Testis (tissue), 2 donors: ENCODE measurements at regions not wholly inside any gene's neighbourhood (a gene's known extent, or its start where the extent isn't known, plus 50 kb on each side); places are given as distances from the start of the nearest gene placed in this dataset.
A peak's percentile ranks its signal among the peaks of the same experiment; 100 is the strongest.
"Not testable (repeated sequence)": the region's sequence is repeated elsewhere in the genome, so short reads cannot be mapped to it uniquely, and the experiment has no call there.

Source experiments
- DNase-seq: peaks from one replicate; pipeline ENCODE4 v3.0.0-alpha.2; 2019
- H3K27ac ChIP-seq, 2 donors: fragments of 200-600 bp; sonication (generic); one replicate each; pipeline ENCODE4 v1.5.1; 2019
- H3K27me3 ChIP-seq: fragments of 200-600 bp; sonication (generic); one replicate; pipeline ENCODE4 v1.5.1; 2019
- H3K36me3 ChIP-seq: fragments of 200-600 bp; sonication (generic); one replicate; pipeline ENCODE4 v1.5.1; 2017; ENCODE audit warnings: low read depth; ENCODE audit errors: missing control alignments
- H3K4me1 ChIP-seq: fragments of 200-600 bp; sonication (generic); one replicate; pipeline ENCODE4 v1.5.1; 2019
- H3K4me3 ChIP-seq, 2 donors: fragments of 200-600 bp; sonication (generic); one replicate each; pipeline ENCODE4 v1.5.1; 2017 to 2019
- H3K9me3 ChIP-seq: fragments of 200-600 bp; sonication (generic); one replicate; pipeline ENCODE4 v1.5.1; 2017
- POLR2A ChIP-seq: fragments of 450-650 bp; IDR thresholded peaks from one replicate; pipeline ENCODE4 v1.6.1; 2017; ENCODE audit warnings: antibody characterized with exemption, mild to moderate bottlenecking, moderate library complexity
- WGBS, 2 donors: methylation state at CpG; one replicate each; pipeline ENCODE4 v1.1.5; 2018; 5-methylcytosine and 5-hydroxymethylcytosine counted together
- intact Hi-C: fragments of 100-400 bp; cut with DNase I; formaldehyde crosslinking; loops from one replicate; pipeline ENCODE4 v1.15.1; 2023; ENCODE audit warnings: low total_unique reads
- small RNA-seq, 2 donors: library from RNA; depleted of rRNA; stranded (forward); fragments of <200 nt; gene quantifications; one replicate each; pipeline ENCODE3, GENCODE V24; 2016
- TF ChIP-seq, protein P1 (sequence below), 3 experiments: fragments of 450-650 bp in 2 of 3; fragments of 200-600 bp in 1 of 3; sonication (generic) in 1 of 3; IDR thresholded peaks; one replicate each; pipeline ENCODE4 v1.5.1; 2016 to 2019; ENCODE audit warnings: antibody characterized with exemption in 3 of 3, mild to moderate bottlenecking in 2 of 3, moderate library complexity in 1 of 3

DNA sequence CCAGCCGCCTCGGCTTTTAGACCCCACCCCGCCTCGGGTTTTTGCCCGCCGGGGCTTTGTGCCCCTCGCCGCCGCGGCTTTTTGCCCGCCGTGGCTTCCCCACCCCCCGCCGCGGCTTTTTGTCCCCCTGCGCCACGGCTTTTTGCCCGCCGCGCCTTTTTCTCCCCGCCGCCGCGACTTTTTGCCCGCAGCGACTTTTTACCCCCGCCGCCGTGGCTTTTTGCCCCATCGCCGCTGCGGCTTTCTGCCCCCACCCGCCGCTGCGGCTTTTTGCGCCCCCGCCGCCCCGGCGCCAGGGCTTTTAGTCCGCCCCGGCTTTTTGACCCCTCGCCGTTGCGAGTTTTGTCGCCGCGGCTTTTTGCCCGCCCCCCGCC is 474.4 kb downstream of the FAM72C start:
- WGBS, 2 donors: 2 to 20% methylated on average over 32 to 38 of the region's 50 CpGs

DNA sequence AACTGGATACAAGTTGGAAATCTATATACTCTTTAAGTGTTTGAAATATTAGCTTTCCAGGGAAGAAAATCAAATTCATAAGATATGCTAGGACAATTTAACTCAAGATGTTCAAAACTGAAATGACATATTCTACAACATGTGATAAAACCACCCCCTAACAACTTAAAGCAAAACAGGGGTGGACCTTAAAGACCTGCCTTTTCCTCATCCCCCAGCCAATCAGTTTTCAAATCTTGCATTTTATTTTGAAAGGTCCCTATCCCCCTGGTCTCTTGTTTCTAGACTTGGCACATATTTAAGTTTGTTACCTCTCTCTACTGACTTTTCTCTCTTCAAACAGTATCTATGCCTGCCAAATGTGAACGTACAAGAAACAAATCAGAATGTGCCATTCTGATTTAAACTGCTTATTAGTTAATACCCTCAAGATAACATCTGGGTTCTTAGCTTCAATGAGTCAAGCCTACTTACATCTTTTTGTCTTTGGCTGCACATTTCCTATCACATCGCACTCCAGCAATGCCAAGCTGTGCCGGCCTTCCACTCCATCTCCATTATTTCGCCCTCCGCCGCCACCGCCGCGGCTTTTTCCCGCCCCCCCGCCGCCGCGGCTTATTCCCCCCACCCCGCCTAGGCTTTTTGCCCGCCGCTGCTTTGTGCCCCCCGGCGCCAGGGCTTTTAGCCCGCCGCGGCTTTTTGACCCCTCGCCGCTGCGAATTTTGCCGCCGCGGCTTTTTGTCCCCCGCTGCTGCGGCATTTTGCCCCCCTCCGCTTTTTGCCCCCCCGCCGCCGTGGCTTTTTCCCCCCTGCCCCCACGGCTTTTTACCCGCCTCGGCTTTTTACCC is 475.0 kb downstream of the FAM72C start:
- H3K36me3 ChIP-seq, H3K4me1 ChIP-seq, H3K27me3 ChIP-seq, H3K27ac ChIP-seq, H3K4me3 ChIP-seq, intact Hi-C loops, DNase-seq, H3K9me3 ChIP-seq: not testable (repeated sequence)
- WGBS, 2 donors: 16% methylated on average over 15 of the region's 37 CpGs; no CpG with 5 or more reads in 1 of the 2 donors

More for the DNA sequence above, 474.4 kb downstream of the FAM72C start:
- H3K36me3 ChIP-seq: no peaks in the 10 kb centered on the region
- TF ChIP-seq POLR2A: no peak
- TF ChIP-seq, protein P1, sequence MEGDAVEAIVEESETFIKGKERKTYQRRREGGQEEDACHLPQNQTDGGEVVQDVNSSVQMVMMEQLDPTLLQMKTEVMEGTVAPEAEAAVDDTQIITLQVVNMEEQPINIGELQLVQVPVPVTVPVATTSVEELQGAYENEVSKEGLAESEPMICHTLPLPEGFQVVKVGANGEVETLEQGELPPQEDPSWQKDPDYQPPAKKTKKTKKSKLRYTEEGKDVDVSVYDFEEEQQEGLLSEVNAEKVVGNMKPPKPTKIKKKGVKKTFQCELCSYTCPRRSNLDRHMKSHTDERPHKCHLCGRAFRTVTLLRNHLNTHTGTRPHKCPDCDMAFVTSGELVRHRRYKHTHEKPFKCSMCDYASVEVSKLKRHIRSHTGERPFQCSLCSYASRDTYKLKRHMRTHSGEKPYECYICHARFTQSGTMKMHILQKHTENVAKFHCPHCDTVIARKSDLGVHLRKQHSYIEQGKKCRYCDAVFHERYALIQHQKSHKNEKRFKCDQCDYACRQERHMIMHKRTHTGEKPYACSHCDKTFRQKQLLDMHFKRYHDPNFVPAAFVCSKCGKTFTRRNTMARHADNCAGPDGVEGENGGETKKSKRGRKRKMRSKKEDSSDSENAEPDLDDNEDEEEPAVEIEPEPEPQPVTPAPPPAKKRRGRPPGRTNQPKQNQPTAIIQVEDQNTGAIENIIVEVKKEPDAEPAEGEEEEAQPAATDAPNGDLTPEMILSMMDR (IDR thresholded peaks at IDR 0.05): no peak
- H3K27ac ChIP-seq: no peak overlapping the region
- intact Hi-C loops: no loop called here
- H3K4me3 ChIP-seq: peak overlapping the region in 1 of 2 donors; percentile 13
- no peak for DNase-seq
- no peaks in the 10 kb centered on the region for H3K4me1 ChIP-seq
- H3K9me3 ChIP-seq: no peaks in the 10 kb centered on the region
- H3K27me3 ChIP-seq: no peaks in the 10 kb centered on the region

Small RNAs in the stretch of these regions (small RNA-seq; reads per million reads assigned to genes)
- gene AC239800.3 (0 reads per million in 2 donors), gene HIST2H3PS2 (0 reads per million in 2 donors), gene RNU1-114P (0 reads per million in 2 donors), gene RNU1-143P (0 reads per million in 2 donors), gene RNU1-92P (0 reads per million in 2 donors), gene RNVU1-17 (0 reads per million in 2 donors), gene RNVU1-18 (0 reads per million in 2 donors)
